Endothelial cell of umbilical vein (primary cell): ENCODE measurements at regions not wholly inside any gene's neighbourhood (a gene's known extent, or its start where the extent isn't known, plus 50 kb on each side); places are given as distances from the start of the nearest gene placed in this dataset.

ENCODE experiments used
- BruUV-seq: library from RNA; stranded (reverse); fragments of 400-500 nt; replicated peaks from 2 replicates; lab custom pipeline; 2021; lab: Mats Ljungman, UMichigan
- CTCF ChIA-PET: fragments of 300-600, 350-600 bp; sonication (Branson Sonifier 250); formaldehyde crosslinking; loops from one replicate; lab custom pipeline; 2021; ENCODE audit warnings: antibody characterized with exemption, inconsistent platforms; lab: Charles Lee
- POLR2A ChIA-PET: fragments of 300-600, 350-600 bp; sonication (Branson Sonifier 250); formaldehyde crosslinking; loops from one replicate; lab custom pipeline; 2021; ENCODE audit warnings: antibody characterized with exemption, inconsistent platforms; lab: Charles Lee
- DNase-seq: peaks from one replicate; pipeline ENCODE4 v3.0.0-alpha.2; 2011; ENCODE audit warnings: low read depth, low spot score
- FAIRE-seq: peaks from 2 replicates; lab custom pipeline; 2011; peaks lifted over from hg19 to GRCh38; lab: Jason Lieb, UNC
- H2AFZ ChIP-seq: 2 replicates; pipeline ENCODE4 v1.6.0; 2012; ENCODE audit warnings: low read depth, low read length, control low read depth, inconsistent platforms
- H3K27ac ChIP-seq: 2 replicates; pipeline ENCODE4 v1.5.1; 2011; ENCODE audit warnings: low read depth, mild to moderate bottlenecking, control low read depth, low read length, moderate library complexity; ENCODE audit not compliant: insufficient read depth
- H3K27me3 ChIP-seq, 2 experiments: 2 replicates each; pipeline versions ENCODE4 v1.6.0 to v1.6.1; 2011; ENCODE audit warnings: low read length in 2 of 2, mixed read lengths in 1 of 2; ENCODE audit not compliant: control insufficient read depth in 2 of 2, insufficient read depth in 2 of 2
- H3K36me3 ChIP-seq, 2 experiments: 2 replicates in 1 of 2; 3 replicates in 1 of 2; pipeline ENCODE4 v1.5.1; 2011; ENCODE audit warnings: low read length in 2 of 2, mild to moderate bottlenecking in 1 of 2, moderate library complexity in 1 of 2; ENCODE audit not compliant: control insufficient read depth in 2 of 2, insufficient read depth in 2 of 2; ENCODE audit errors: extremely low read depth in 1 of 2
- H3K4me1 ChIP-seq: 3 replicates; pipeline ENCODE4 v1.5.1; 2011; ENCODE audit warnings: mild to moderate bottlenecking, low read length; ENCODE audit not compliant: control insufficient read depth, insufficient read depth; ENCODE audit errors: extremely low read depth
- H3K4me2 ChIP-seq: 2 replicates; pipeline ENCODE4 v1.6.1; 2011; ENCODE audit warnings: low read length, control low read depth, mixed read lengths; ENCODE audit not compliant: insufficient read depth
- H3K4me3 ChIP-seq, 3 experiments: fragments of 200-600 bp in 1 of 3; sonication (generic), shearing (Covaris generic) in 1 of 3; replicated peaks in 1 of 3; 2 replicates each; pipeline ENCODE4 v1.5.1; 2011 to 2016; ENCODE audit warnings: control low read depth in 3 of 3, low read length in 3 of 3, mild to moderate bottlenecking in 2 of 3, inconsistent platforms in 1 of 3, low read depth in 1 of 3, moderate library complexity in 1 of 3; ENCODE audit not compliant: insufficient read depth in 1 of 3
- H3K79me2 ChIP-seq: 2 replicates; pipeline ENCODE4 v1.6.0; 2012; ENCODE audit warnings: low read length, inconsistent platforms; ENCODE audit not compliant: control insufficient read depth, insufficient read depth
- H3K9ac ChIP-seq: replicated peaks from 2 replicates; pipeline ENCODE3; 2011; ENCODE audit warnings: low read length, control low read depth; ENCODE audit not compliant: insufficient read depth; ENCODE audit errors: extremely low read depth
- H3K9me1 ChIP-seq: replicated peaks from 3 replicates; pipeline ENCODE4 v1.6.0; 2011; ENCODE audit warnings: mild to moderate bottlenecking, low read length; ENCODE audit not compliant: control insufficient read depth, insufficient read depth; ENCODE audit errors: extremely low read depth
- H3K9me3 ChIP-seq: replicated peaks from 2 replicates; pipeline ENCODE4 v1.5.1; 2012; ENCODE audit warnings: low read length, inconsistent platforms; ENCODE audit not compliant: control insufficient read depth, insufficient read depth
- H4K20me1 ChIP-seq: replicated peaks from 2 replicates; pipeline ENCODE3; 2011; ENCODE audit warnings: mild to moderate bottlenecking, low read length; ENCODE audit not compliant: control insufficient read depth, insufficient read depth; ENCODE audit errors: extremely low read depth
- EZH2 ChIP-seq: IDR thresholded peaks from 2 replicates; pipeline ENCODE4 v1.6.1; 2012; ENCODE audit warnings: borderline replicate concordance, low read depth, mild to moderate bottlenecking, moderate library complexity, low read length, inconsistent platforms; ENCODE audit not compliant: severe bottlenecking
- FOS ChIP-seq: IDR thresholded peaks from 2 replicates; pipeline ENCODE4 v1.6.1; 2011; ENCODE audit warnings: mild to moderate bottlenecking, low read length, moderate library complexity, borderline replicate concordance; ENCODE audit not compliant: insufficient read depth
- GATA2 ChIP-seq: IDR thresholded peaks from 2 replicates; pipeline ENCODE4 v1.7.0; 2011; ENCODE audit warnings: low read depth, mild to moderate bottlenecking, moderate library complexity, mixed read lengths, low read length; ENCODE audit not compliant: insufficient read length, insufficient read depth
- JUN ChIP-seq: IDR thresholded peaks from 2 replicates; pipeline ENCODE4 v1.6.1; 2011; ENCODE audit warnings: borderline replicate concordance, low read depth; ENCODE audit not compliant: insufficient read length, insufficient read depth
- MYC ChIP-seq: IDR thresholded peaks from one replicate; pipeline ENCODE4 v1.6.1; 2011; ENCODE audit warnings: mild to moderate bottlenecking, low read depth, low read length
- POLR2A ChIP-seq: IDR thresholded peaks from 2 replicates; pipeline ENCODE4 v1.6.1; 2012; ENCODE audit warnings: low read depth, mild to moderate bottlenecking, control low read depth, low read length
- POLR2AphosphoS5 ChIP-seq: IDR thresholded peaks from 2 replicates; pipeline ENCODE4 v1.6.1; 2012; ENCODE audit warnings: low read depth, mild to moderate bottlenecking, control low read depth, low read length, moderate library complexity; ENCODE audit not compliant: insufficient read depth
- dilution Hi-C: fragments of 300-500 bp; cut with MboI; formaldehyde crosslinking; loops from one replicate; pipeline ENCODE4 v1.15.0; 2019; ENCODE audit warnings: low sequenced_read_pairs; ENCODE audit not compliant: extremely low pct_ligation_motif_present
- intact Hi-C: fragments of 100-400 bp; cut with micrococcal nuclease; formaldehyde crosslinking; loops from one replicate; pipeline ENCODE4 v1.10.0; 2022
- TF ChIP-seq, protein P1 (sequence below): IDR thresholded peaks from 2 replicates; pipeline ENCODE4 v1.6.1; 2011; ENCODE audit not compliant: insufficient read depth, insufficient read length
- TF ChIP-seq, protein P2 (sequence below), 2 donors: IDR thresholded peaks; 1 replicate in 1 of 2; 2 replicates in 1 of 2; pipeline ENCODE4 v1.5.1; 2011; ENCODE audit warnings: low read length in 2 of 2, mild to moderate bottlenecking in 2 of 2, moderate library complexity in 2 of 2, control low read depth in 1 of 2, inconsistent platforms in 1 of 2, low read depth in 1 of 2; ENCODE audit not compliant: insufficient read depth in 1 of 2; ENCODE audit errors: extremely low read depth in 1 of 2

DNA sequence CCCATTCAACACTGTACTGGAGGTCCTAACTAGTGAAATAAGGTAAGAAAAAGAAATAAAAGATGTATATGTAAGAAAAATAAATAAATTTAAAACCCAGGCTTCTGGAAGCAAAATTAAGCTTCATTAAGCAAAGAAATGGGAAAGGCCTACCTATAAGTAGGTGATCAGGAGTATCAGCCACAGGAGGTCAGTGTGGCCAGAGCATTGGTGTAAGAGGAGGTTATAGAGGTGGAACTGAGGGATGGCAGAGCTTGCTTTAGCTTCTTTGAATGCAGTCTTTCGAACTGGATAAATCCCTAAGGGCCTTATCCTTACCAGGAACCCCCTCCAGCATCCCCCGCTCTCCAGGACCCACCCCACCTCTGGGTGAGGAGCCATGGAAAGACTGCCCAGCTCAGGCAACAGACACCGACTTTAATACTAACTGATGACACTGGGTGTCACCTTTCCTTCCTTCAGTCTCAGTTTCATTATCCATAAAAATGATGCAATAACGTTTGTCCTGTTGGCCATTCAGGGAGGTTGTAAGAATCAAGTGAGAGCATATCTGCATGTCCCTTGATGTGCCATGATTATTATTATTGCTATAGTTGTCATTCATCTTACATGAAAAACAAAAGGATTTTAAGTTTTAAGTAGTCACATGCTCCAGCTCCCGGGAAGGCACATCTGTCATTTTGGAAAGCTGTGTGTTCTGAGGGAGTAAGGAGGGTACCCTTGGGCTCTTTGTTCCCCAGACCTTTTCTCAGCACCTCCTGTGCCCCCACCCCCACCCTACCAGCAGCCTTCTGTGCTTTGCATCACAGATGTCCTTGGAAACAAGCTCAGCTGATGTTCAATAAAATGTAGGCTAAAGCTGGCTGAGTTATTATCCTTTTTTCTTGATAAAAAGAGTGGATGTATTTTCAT is 50.8 kb upstream of the CTNNA1 start:
- BruUV-seq, result no TSS peak
- POLR2A ChIA-PET, result interaction anchor here (0.7 kb wide), 1 partner anchor 535 kb away, joined by 10 read pairs; no protein-coding TSS in a partner anchor
- dilution Hi-C loops, result no loop called here

More for the DNA sequence above, 50.8 kb upstream of the CTNNA1 start:
- H3K27me3 ChIP-seq, result peaks cover 8 to 14% of the 10 kb centered on the region in 2 experiments
- H3K9me1 ChIP-seq, result no peaks in the 10 kb centered on the region
- no peak overlapping the region for H3K9ac ChIP-seq
- H3K9me3 ChIP-seq, result no peaks in the 10 kb centered on the region
- H3K4me1 ChIP-seq, result no peaks in the 10 kb centered on the region
- H3K4me3 ChIP-seq, result no peak overlapping the region
- DNase-seq (no peak), FAIRE-seq (no peak)
- CTCF ChIA-PET, result interaction anchor here (1.1 to 1.7 kb wide), 5 partner anchors 26 to 123 kb away, joined by 3 to 5 read pairs (median 3); no protein-coding TSS in a partner anchor
- TF ChIP-seq, protein P1, sequence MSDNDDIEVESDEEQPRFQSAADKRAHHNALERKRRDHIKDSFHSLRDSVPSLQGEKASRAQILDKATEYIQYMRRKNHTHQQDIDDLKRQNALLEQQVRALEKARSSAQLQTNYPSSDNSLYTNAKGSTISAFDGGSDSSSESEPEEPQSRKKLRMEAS, result no peak
- TF ChIP-seq, protein P2, sequence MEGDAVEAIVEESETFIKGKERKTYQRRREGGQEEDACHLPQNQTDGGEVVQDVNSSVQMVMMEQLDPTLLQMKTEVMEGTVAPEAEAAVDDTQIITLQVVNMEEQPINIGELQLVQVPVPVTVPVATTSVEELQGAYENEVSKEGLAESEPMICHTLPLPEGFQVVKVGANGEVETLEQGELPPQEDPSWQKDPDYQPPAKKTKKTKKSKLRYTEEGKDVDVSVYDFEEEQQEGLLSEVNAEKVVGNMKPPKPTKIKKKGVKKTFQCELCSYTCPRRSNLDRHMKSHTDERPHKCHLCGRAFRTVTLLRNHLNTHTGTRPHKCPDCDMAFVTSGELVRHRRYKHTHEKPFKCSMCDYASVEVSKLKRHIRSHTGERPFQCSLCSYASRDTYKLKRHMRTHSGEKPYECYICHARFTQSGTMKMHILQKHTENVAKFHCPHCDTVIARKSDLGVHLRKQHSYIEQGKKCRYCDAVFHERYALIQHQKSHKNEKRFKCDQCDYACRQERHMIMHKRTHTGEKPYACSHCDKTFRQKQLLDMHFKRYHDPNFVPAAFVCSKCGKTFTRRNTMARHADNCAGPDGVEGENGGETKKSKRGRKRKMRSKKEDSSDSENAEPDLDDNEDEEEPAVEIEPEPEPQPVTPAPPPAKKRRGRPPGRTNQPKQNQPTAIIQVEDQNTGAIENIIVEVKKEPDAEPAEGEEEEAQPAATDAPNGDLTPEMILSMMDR (IDR thresholded peaks at IDR 0.05; ENCODE audit: extremely low read depth in 1 of 2, insufficient read depth in 1 of 2, low read depth in 1 of 2, low read length in 2 of 2), result no peak
- TF ChIP-seq POLR2A (no peak), FOS (no peak), GATA2 (no peak), JUN (no peak), POLR2AphosphoS5 (no peak), MYC (no peak), EZH2 (no peak)
- no peak overlapping the region for H3K4me2 ChIP-seq
- intact Hi-C loops, result no loop called here
- H2AFZ ChIP-seq, result no peak overlapping the region
- no peaks in the 10 kb centered on the region for H4K20me1 ChIP-seq
- no peak overlapping the region for H3K27ac ChIP-seq
- H3K36me3 ChIP-seq, result no peaks in the 10 kb centered on the region
- H3K79me2 ChIP-seq, result no peaks in the 10 kb centered on the region
